ENCODE measurements at regions not wholly inside any gene's neighbourhood (a gene's known extent, or its start where the extent isn't known, plus 50 kb on each side); places are given as distances from the start of the nearest gene placed in this dataset.
"Not testable (repeated sequence)": the region's sequence is repeated elsewhere in the genome, so short reads cannot be mapped to it uniquely, and the experiment has no call there.

GRCh38 chr9:73426269-73426668, 274.6 kb downstream of the ANXA1 start:
- H3K4me3 ChIP-seq (ENCODE audit: low read depth, low read length), result no peak overlapping the region
- no peak for TF ChIP-seq CTCF (conservative IDR thresholded peaks at IDR 0.05; ENCODE audit: low read depth, low read length)
- DNase-seq (ENCODE audit: low read depth), result no peak

- no peak overlapping the region for H3K4me3 ChIP-seq (ENCODE audit: low read depth, low read length)
- TF ChIP-seq CTCF (conservative IDR thresholded peaks at IDR 0.05; ENCODE audit: low read depth, low read length), result no peak
- DNase-seq (ENCODE audit: low read depth), result no peak
These were observed 283.2 kb downstream of the ANXA1 start for GRCh38 chr9:73434826-73435225.

- peak; percentile 29 for DNase-seq (ENCODE audit: low read depth)
- TF ChIP-seq CTCF (conservative IDR thresholded peaks at IDR 0.05; ENCODE audit: low read depth, low read length), result no peak
- no peak overlapping the region for H3K4me3 ChIP-seq (ENCODE audit: low read depth, low read length)
These were observed 286.1 kb downstream of the ANXA1 start for GRCh38 chr9:73437758-73438157.

GRCh38 chr9:73439839-73440238, 288.2 kb downstream of the ANXA1 start:
- H3K4me3 ChIP-seq (ENCODE audit: low read depth, low read length); DNase-seq (ENCODE audit: low read depth): not testable (repeated sequence)

- TF ChIP-seq CTCF (conservative IDR thresholded peaks at IDR 0.05; ENCODE audit: low read depth, low read length), result no peak
- no peak for DNase-seq (ENCODE audit: low read depth)
- no peak overlapping the region for H3K4me3 ChIP-seq (ENCODE audit: low read depth, low read length)
These were observed 289.6 kb downstream of the ANXA1 start for GRCh38 chr9:73441223-73441622.

- DNase-seq (ENCODE audit: low read depth), result no peak
- no peak for TF ChIP-seq CTCF (conservative IDR thresholded peaks at IDR 0.05; ENCODE audit: low read depth, low read length)
- H3K4me3 ChIP-seq (ENCODE audit: low read depth, low read length), result no peak overlapping the region
These were observed 290.5 kb downstream of the ANXA1 start for GRCh38 chr9:73441890-73442818.

GRCh38 chr9:73444821-73445220, 293.2 kb downstream of the ANXA1 start:
- DNase-seq (ENCODE audit: low read depth), result no peak
- H3K4me3 ChIP-seq (ENCODE audit: low read depth, low read length), result no peak overlapping the region
- no peak for TF ChIP-seq CTCF (conservative IDR thresholded peaks at IDR 0.05; ENCODE audit: low read depth, low read length)

GRCh38 chr9:73445384-73445783, 293.7 kb downstream of the ANXA1 start:
- DNase-seq (ENCODE audit: low read depth), result not testable (repeated sequence)

More at GRCh38 chr9:73445384-73445783, 293.7 kb downstream of the ANXA1 start:
- H3K4me3 ChIP-seq (ENCODE audit: low read depth, low read length), result not testable (repeated sequence)
